KMS-11 (cell line): ENCODE measurements at regions not wholly inside any gene's neighbourhood (a gene's known extent, or its start where the extent isn't known, plus 50 kb on each side); places are given as distances from the start of the nearest gene placed in this dataset.

ENCODE experiments used
- H2AFZ ChIP-seq: fragments of 200-600 bp; sonication (generic); 2 replicates; pipeline ENCODE4 v1.6.1; 2016; ENCODE audit warnings: antibody characterized with exemption, mixed run types, low read depth
- H3K27ac ChIP-seq: fragments of 200-600 bp; sonication (generic); 2 replicates; pipeline ENCODE4 v1.6.1; 2016; ENCODE audit warnings: mild to moderate bottlenecking, mixed run types
- H3K27me3 ChIP-seq: fragments of 200-600 bp; sonication (generic); 2 replicates; pipeline ENCODE4 v1.6.1; 2017; ENCODE audit warnings: mild to moderate bottlenecking, low read depth, mixed run types, moderate library complexity; ENCODE audit not compliant: insufficient read depth
- H3K36me3 ChIP-seq: fragments of 200-600 bp; sonication (generic); 2 replicates; pipeline ENCODE4 v1.6.1; 2017; ENCODE audit warnings: mild to moderate bottlenecking, mixed run types; ENCODE audit not compliant: insufficient read depth
- H3K4me1 ChIP-seq: fragments of 200-600 bp; sonication (generic); 2 replicates; pipeline ENCODE4 v1.6.1; 2016; ENCODE audit warnings: mild to moderate bottlenecking, low read depth, mixed run types; ENCODE audit not compliant: poor library complexity, severe bottlenecking
- H3K4me2 ChIP-seq: fragments of 200-600 bp; sonication (generic); 2 replicates; pipeline ENCODE4 v1.7.0; 2016; ENCODE audit warnings: mild to moderate bottlenecking, mixed run types
- H3K4me3 ChIP-seq: fragments of 200-600 bp; sonication (generic); IDR thresholded peaks from 2 replicates; pipeline ENCODE4 v1.6.1; 2017; ENCODE audit warnings: low read depth, low read length, mixed read lengths; ENCODE audit not compliant: insufficient read depth
- H3K79me2 ChIP-seq: fragments of 200-600 bp; sonication (generic); 2 replicates; pipeline ENCODE4 v1.6.1; 2016; ENCODE audit warnings: low read depth, mixed run types; ENCODE audit not compliant: insufficient read depth
- H3K9ac ChIP-seq: fragments of 200-600 bp; sonication (generic); 2 replicates; pipeline ENCODE4 v1.6.1; 2016; ENCODE audit warnings: mild to moderate bottlenecking, mixed run types
- H4K20me1 ChIP-seq: fragments of 200-600 bp; sonication (generic); 2 replicates; pipeline ENCODE4 v1.6.1; 2016; ENCODE audit warnings: mild to moderate bottlenecking, mixed run types; ENCODE audit not compliant: insufficient read depth
- CTCF ChIP-seq: fragments of 200-600 bp; sonication (generic); conservative IDR thresholded peaks from 2 replicates; pipeline ENCODE4 v1.6.1; 2017; ENCODE audit warnings: low read depth, mild to moderate bottlenecking, antibody characterized with exemption, low read length, moderate library complexity, mixed read lengths

DNA sequence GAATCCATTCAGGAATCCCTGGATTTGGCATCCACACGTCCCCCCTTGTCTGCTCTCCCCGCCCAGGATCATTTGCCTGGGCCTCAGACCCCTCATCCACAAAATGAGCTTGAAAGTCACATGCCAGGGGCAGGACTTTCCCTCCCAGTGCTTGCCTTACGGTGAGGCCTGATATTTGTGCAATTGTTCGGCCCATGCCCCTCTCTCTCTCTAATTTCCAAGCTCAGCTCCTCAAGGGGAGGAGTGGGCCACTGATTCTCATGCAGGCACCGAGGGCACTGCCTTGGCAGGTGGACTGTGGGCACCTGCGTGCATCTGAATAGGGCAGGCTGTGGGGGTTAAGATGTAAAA, 267.2 kb upstream of the FOXF1 start:
- Histone ChIP-seq H3K27me3 (peaks cover 8% of the 10 kb centered on the region; the same call in 1 of the 2 replicates), H2AFZ (no peak overlapping the region), H3K27ac (no peak overlapping the region), H3K79me2 (no peaks in the 10 kb centered on the region), H3K36me3 (no peaks in the 10 kb centered on the region), H3K4me2 (no peak overlapping the region), H4K20me1 (no peaks in the 10 kb centered on the region), H3K4me1 (no peaks in the 10 kb centered on the region), H3K9ac (no peak overlapping the region), H3K4me3 (no peak overlapping the region)
- TF ChIP-seq CTCF: no peak

- H3K27me3 ChIP-seq: peaks cover 8% of the 10 kb centered on the region; the same call in 1 of the 2 replicates
- H3K36me3 ChIP-seq: no peaks in the 10 kb centered on the region
- H3K9ac ChIP-seq: no peak overlapping the region
- H3K4me3 ChIP-seq: no peak overlapping the region
- H3K4me2 ChIP-seq: no peak overlapping the region
- H3K27ac ChIP-seq: no peak overlapping the region
- H2AFZ ChIP-seq: no peak overlapping the region
- no peaks in the 10 kb centered on the region for H4K20me1 ChIP-seq
- no peaks in the 10 kb centered on the region for H3K4me1 ChIP-seq
- TF ChIP-seq CTCF: no peak
- no peaks in the 10 kb centered on the region for H3K79me2 ChIP-seq
These were observed 266.7 kb upstream of the FOXF1 start for GRCh38 chr16:86243571-86244154.

DNA sequence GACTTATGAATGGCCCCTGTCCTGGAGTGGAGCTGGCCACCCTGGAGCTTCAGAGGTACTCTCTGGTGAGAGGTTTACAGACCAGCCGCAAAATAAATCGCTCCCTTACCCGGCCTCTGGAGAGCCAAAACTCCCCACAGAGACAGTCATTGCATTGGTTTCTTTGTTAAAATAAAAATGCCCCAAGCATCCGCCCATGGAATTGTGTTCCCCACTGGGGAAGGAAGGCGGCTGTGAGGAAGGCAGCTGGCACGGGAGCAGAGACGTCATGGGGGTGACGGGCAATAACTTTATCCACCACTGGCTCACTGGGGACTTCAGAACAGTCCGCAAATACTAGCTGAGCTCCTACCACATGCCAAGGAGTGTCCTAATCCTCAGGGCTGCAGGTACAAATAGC, 266.2 kb upstream of the FOXF1 start:
- Histone ChIP-seq H3K4me3 (no peak overlapping the region), H3K36me3 (no peaks in the 10 kb centered on the region), H3K4me1 (no peaks in the 10 kb centered on the region), H4K20me1 (no peaks in the 10 kb centered on the region), H3K79me2 (no peaks in the 10 kb centered on the region), H2AFZ (no peak overlapping the region), H3K27ac (no peak overlapping the region), H3K4me2 (no peak overlapping the region), H3K27me3 (peaks cover 10% of the 10 kb centered on the region; the same call in 1 of the 2 replicates), H3K9ac (no peak overlapping the region)
- no peak for TF ChIP-seq CTCF

DNA sequence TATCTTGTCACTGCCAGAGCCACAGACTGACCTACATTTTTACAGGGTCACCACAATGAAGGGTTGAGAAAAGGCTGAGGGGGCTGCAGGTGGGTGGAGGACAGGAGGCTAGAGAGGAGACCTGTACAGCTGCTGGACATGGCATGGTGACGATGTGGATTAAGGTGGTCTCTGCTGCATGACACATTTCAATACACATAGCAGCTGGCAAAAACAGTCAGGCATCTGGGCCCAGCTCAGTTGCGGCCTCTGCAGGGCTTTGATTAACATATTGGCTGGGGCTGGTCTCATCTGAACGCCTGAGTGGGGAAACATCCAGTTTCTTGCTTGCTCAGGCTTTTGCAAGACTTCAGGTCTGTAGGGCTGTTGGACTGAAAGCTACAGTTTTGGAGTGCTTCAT, 265.4 kb upstream of the FOXF1 start:
- H3K9ac ChIP-seq: no peak overlapping the region
- H3K27ac ChIP-seq: no peak overlapping the region
- no peak overlapping the region for H3K4me3 ChIP-seq
- H3K36me3 ChIP-seq: no peaks in the 10 kb centered on the region
- H3K4me2 ChIP-seq: no peak overlapping the region
- H4K20me1 ChIP-seq: no peaks in the 10 kb centered on the region
- TF ChIP-seq CTCF: no peak
- no peak overlapping the region for H2AFZ ChIP-seq
- no peaks in the 10 kb centered on the region for H3K79me2 ChIP-seq
- no peaks in the 10 kb centered on the region for H3K4me1 ChIP-seq
- H3K27me3 ChIP-seq: peaks cover 13% of the 10 kb centered on the region; the same call in 1 of the 2 replicates
